H1 (cell line): ENCODE measurements at regions not wholly inside any gene's neighbourhood (a gene's known extent, or its start where the extent isn't known, plus 50 kb on each side); places are given as distances from the start of the nearest gene placed in this dataset.

Experiments
- CTCF ChIA-PET: fragments of 300-600 bp; sonication (Branson Sonifier 250); formaldehyde crosslinking; loops from one replicate; lab custom pipeline; 2021; ENCODE audit not compliant: partially characterized antibody; lab: Charles Lee
- POLR2A ChIA-PET: fragments of 300-600 bp; sonication (Branson Sonifier 250); formaldehyde crosslinking; loops from one replicate; lab custom pipeline; 2021; ENCODE audit warnings: inconsistent platforms; ENCODE audit not compliant: partially characterized antibody; lab: Charles Lee
- DNase-seq, 2 experiments: peaks; one replicate each; pipeline versions ENCODE4 v3.0.0 to v3.0.0-alpha.2; 2010 to 2022; ENCODE audit warnings: low spot score in 2 of 2, low read depth in 1 of 2, mixed read lengths in 1 of 2
- FAIRE-seq: peaks from 2 replicates; lab custom pipeline; 2011; peaks lifted over from hg19 to GRCh38; lab: Jason Lieb, UNC
- H2AFZ ChIP-seq: 2 replicates; pipeline ENCODE4 v1.8.1; 2012; ENCODE audit warnings: low read length, inconsistent platforms
- H2AK5ac ChIP-seq: 2 replicates; pipeline ENCODE4 v1.6.1; 2013; ENCODE audit warnings: low read depth, low read length
- H2BK120ac ChIP-seq: replicated peaks from 2 replicates; pipeline ENCODE3; 2013; ENCODE audit warnings: low read depth, low read length, inconsistent platforms
- H2BK12ac ChIP-seq: 2 replicates; pipeline ENCODE4 v1.6.1; 2013; ENCODE audit warnings: low read depth, low read length
- H2BK15ac ChIP-seq: 2 replicates; pipeline ENCODE4 v1.6.1; 2013; ENCODE audit warnings: low read length
- H2BK20ac ChIP-seq: 2 replicates; pipeline ENCODE4 v1.6.1; 2013; ENCODE audit warnings: low read length
- H2BK5ac ChIP-seq: 2 replicates; pipeline ENCODE4 v1.6.1; 2013; ENCODE audit warnings: low read depth, low read length
- H3K14ac ChIP-seq: 2 replicates; pipeline ENCODE4 v1.6.1; 2013; ENCODE audit warnings: inconsistent platforms; ENCODE audit not compliant: insufficient read length
- H3K18ac ChIP-seq: 2 replicates; pipeline ENCODE4 v1.6.1; 2013; ENCODE audit warnings: low read length; ENCODE audit errors: extremely low read depth
- H3K23ac ChIP-seq: 2 replicates; pipeline ENCODE4 v1.6.1; 2013; ENCODE audit warnings: inconsistent platforms; ENCODE audit not compliant: insufficient read length
- H3K23me2 ChIP-seq: 2 replicates; pipeline ENCODE4 v1.6.1; 2013; ENCODE audit warnings: low read depth, low read length
- H3K27ac ChIP-seq: 2 replicates; pipeline ENCODE4 v1.6.1; 2011; ENCODE audit warnings: low read depth, low read length, inconsistent platforms
- H3K27me3 ChIP-seq, 4 experiments: replicated peaks in 1 of 4; 1 replicate in 1 of 4; 2 replicates in 3 of 4; pipeline versions ENCODE4 v1.6.1 to v1.8.1; 2011 to 2013; ENCODE audit warnings: low read length in 3 of 4, mild to moderate bottlenecking in 3 of 4, inconsistent platforms in 2 of 4, mixed read lengths in 2 of 4, moderate library complexity in 1 of 4; ENCODE audit not compliant: control insufficient read depth in 3 of 4, insufficient read depth in 3 of 4; ENCODE audit errors: extremely low read depth in 1 of 4
- H3K36me3 ChIP-seq, 4 experiments: 2 replicates each; pipeline versions ENCODE4 v1.6.1 to v1.8.1; 2011 to 2013; ENCODE audit warnings: mild to moderate bottlenecking in 4 of 4, low read length in 3 of 4, moderate library complexity in 2 of 4, control low read depth in 1 of 4, inconsistent platforms in 1 of 4; ENCODE audit not compliant: insufficient read depth in 4 of 4, control insufficient read depth in 2 of 4
- H3K4ac ChIP-seq: replicated peaks from 2 replicates; pipeline ENCODE3; 2013; ENCODE audit warnings: low read length, low read depth, mixed read lengths, inconsistent platforms; ENCODE audit not compliant: insufficient read length
- H3K4me1 ChIP-seq, 4 experiments: replicated peaks in 1 of 4; 1 replicate in 1 of 4; 2 replicates in 3 of 4; pipeline versions ENCODE4 v1.6.1 to v1.8.1; 2011 to 2013; ENCODE audit warnings: low read length in 3 of 4, inconsistent platforms in 2 of 4, mixed read lengths in 1 of 4; ENCODE audit not compliant: insufficient read depth in 4 of 4, control insufficient read depth in 3 of 4
- H3K4me2 ChIP-seq, 2 experiments: 2 replicates each; pipeline versions ENCODE4 v1.6.1 to v1.8.1; 2011 to 2013; ENCODE audit warnings: low read depth in 2 of 2, low read length in 2 of 2, control low read depth in 1 of 2, inconsistent platforms in 1 of 2, mild to moderate bottlenecking in 1 of 2; ENCODE audit not compliant: insufficient read depth in 1 of 2
- H3K4me3 ChIP-seq, 4 experiments: fragments of 200-600, 300-600 bp in 1 of 4; sonication (generic), shearing (Covaris generic), sonication (Bioruptor Twin) in 1 of 4; 2 replicates each; pipeline versions ENCODE4 v1.5.1 to v1.8.1; 2011 to 2016; ENCODE audit warnings: low read length in 4 of 4, low read depth in 3 of 4, control low read depth in 2 of 4, inconsistent platforms in 2 of 4, mild to moderate bottlenecking in 2 of 4, mixed read lengths in 1 of 4, moderate library complexity in 1 of 4; ENCODE audit not compliant: insufficient read depth in 2 of 4; ENCODE audit errors: extremely low read depth in 1 of 4
- H3K56ac ChIP-seq: replicated peaks from 2 replicates; pipeline ENCODE3; 2013; ENCODE audit warnings: low read depth, mild to moderate bottlenecking, mixed read lengths, low read length, inconsistent platforms; ENCODE audit not compliant: insufficient read length
- H3K79me1 ChIP-seq: 2 replicates; pipeline ENCODE4 v1.6.1; 2013; ENCODE audit warnings: low read depth, low read length, control low read depth
- H3K79me2 ChIP-seq, 2 experiments: 2 replicates each; pipeline versions ENCODE4 v1.6.1 to v1.8.1; 2012 to 2013; ENCODE audit warnings: low read length in 2 of 2, mild to moderate bottlenecking in 2 of 2, inconsistent platforms in 1 of 2; ENCODE audit not compliant: insufficient read depth in 2 of 2, control insufficient read depth in 1 of 2
- H3K9ac ChIP-seq, 4 experiments: replicated peaks in 1 of 4; 1 replicate in 1 of 4; 2 replicates in 3 of 4; pipeline versions ENCODE4 v1.6.1 to v1.8.1; 2011 to 2013; ENCODE audit warnings: low read depth in 3 of 4, low read length in 3 of 4, control low read depth in 2 of 4, mild to moderate bottlenecking in 2 of 4, moderate library complexity in 2 of 4, inconsistent platforms in 1 of 4; ENCODE audit errors: extremely low read depth in 1 of 4
- H3K9me3 ChIP-seq, 2 experiments: 2 replicates each; pipeline versions ENCODE4 v1.6.1 to v1.8.1; 2012 to 2013; ENCODE audit warnings: mild to moderate bottlenecking in 2 of 2, moderate library complexity in 2 of 2, control low read depth in 1 of 2, inconsistent platforms in 1 of 2, low read depth in 1 of 2, low read length in 1 of 2, mixed read lengths in 1 of 2; ENCODE audit not compliant: insufficient read depth in 2 of 2
- H4K20me1 ChIP-seq, 2 experiments: replicated peaks in 1 of 2; 2 replicates each; pipeline versions ENCODE3 to v1.8.1; 2011 to 2013; ENCODE audit warnings: inconsistent platforms in 2 of 2, low read length in 2 of 2, mild to moderate bottlenecking in 1 of 2; ENCODE audit not compliant: insufficient read depth in 2 of 2, control insufficient read depth in 1 of 2
- H4K5ac ChIP-seq: 2 replicates; pipeline ENCODE4 v1.6.1; 2013; ENCODE audit warnings: low read length, low read depth, mixed read lengths, inconsistent platforms; ENCODE audit not compliant: insufficient read length
- H4K8ac ChIP-seq: 2 replicates; pipeline ENCODE4 v1.8.0; 2013; ENCODE audit warnings: mild to moderate bottlenecking, moderate library complexity, low read length, inconsistent platforms; ENCODE audit not compliant: insufficient read depth; ENCODE audit errors: extremely low read depth
- H4K91ac ChIP-seq: replicated peaks from 2 replicates; pipeline ENCODE3; 2013; ENCODE audit warnings: low read length, mixed read lengths, inconsistent platforms; ENCODE audit not compliant: insufficient read length
- CHD7 ChIP-seq: fragments of 300-600 bp; sonication (generic); IDR thresholded peaks from 2 replicates; pipeline ENCODE4 v1.7.1; 2012; ENCODE audit warnings: low read length, moderate library complexity, mild to moderate bottlenecking, inconsistent platforms; ENCODE audit not compliant: insufficient replicate concordance
- WGBS, 2 experiments: shearing (Covaris generic) in 1 of 2; methylation state at CpG; one replicate each; pipeline versions ENCODE4 v1.1.6 to v1.1.7; 2013 to 2015; ENCODE audit warnings: low lambda C conversion rate in 2 of 2, mixed read lengths in 2 of 2, inconsistent platforms in 1 of 2, low coverage in 1 of 2, missing lambda C conversion rate in 1 of 2; ENCODE audit not compliant: insufficient replicate concordance in 2 of 2, insufficient coverage in 1 of 2, insufficient read length in 1 of 2; ENCODE audit errors: extremely low coverage in 1 of 2, missing lambda C conversion rate in 1 of 2; 5-methylcytosine and 5-hydroxymethylcytosine counted together

DNA sequence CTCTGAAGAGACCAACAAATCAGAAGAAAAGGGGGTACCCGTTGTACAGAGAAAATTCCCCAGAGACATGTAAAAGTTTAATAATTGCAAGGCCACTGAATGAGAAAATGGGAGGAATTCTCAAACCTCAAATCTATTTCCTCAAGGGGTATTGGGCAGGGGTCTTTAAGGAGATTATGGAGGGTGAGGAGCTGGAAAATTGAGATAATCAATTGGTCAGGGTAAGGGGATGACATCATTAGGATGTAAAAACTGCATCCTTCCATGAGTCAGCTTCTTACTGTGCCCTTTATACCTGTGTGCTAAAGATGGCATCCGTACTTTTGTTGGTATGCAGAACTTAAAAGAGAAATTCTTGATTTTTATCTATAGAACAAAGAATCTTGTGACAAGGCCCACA, 641.5 kb downstream of the LRFN5 start:
- Histone ChIP-seq H3K79me2 (no peaks in the 10 kb centered on the region), H3K79me1 (no peaks in the 10 kb centered on the region), H2AFZ (no peak overlapping the region), H3K27me3 (peaks cover 0 to 1% (median 0%) of the 10 kb centered on the region in 4 experiments; a peak in 1 of 7 replicates), H3K14ac (no peak overlapping the region), H3K9ac (no peak overlapping the region), H3K36me3 (no peaks in the 10 kb centered on the region), H2BK20ac (no peak overlapping the region), H3K4me1 (no peaks in the 10 kb centered on the region), H3K4me2 (no peak overlapping the region), H3K4ac (no peak overlapping the region), H2BK15ac (no peak overlapping the region), H3K23me2 (no peaks in the 10 kb centered on the region), H3K56ac (no peak overlapping the region), H3K23ac (no peak overlapping the region), H4K20me1 (no peaks in the 10 kb centered on the region), H3K18ac (no peak overlapping the region), H4K5ac (no peak overlapping the region), H2AK5ac (no peak overlapping the region), H2BK5ac (no peak overlapping the region), H4K91ac (no peak overlapping the region), H3K9me3 (0 out of 4 replicates have a peak, but pooled peaks cover 0 to 3% of the 10 kb centered on the region in 2 experiments), H2BK120ac (no peak overlapping the region), H4K8ac (no peak overlapping the region), H2BK12ac (no peak overlapping the region), H3K27ac (no peak overlapping the region), H3K4me3 (no peak overlapping the region)
- ChIA-PET POLR2A (no interaction called here), CTCF (no interaction called here)
- no peak for DNase-seq
- FAIRE-seq, result no peak
- WGBS, 2 experiments, result 95% methylated on average over 2 of the region's 2 CpGs; no CpG with 5 or more reads in 1 of the 2 experiments
- TF ChIP-seq CHD7, result no peak
